SU-DHL-6 (cell line): ENCODE measurements at regions not wholly inside any gene's neighbourhood (a gene's known extent, or its start where the extent isn't known, plus 50 kb on each side); places are given as distances from the start of the nearest gene placed in this dataset.

ENCODE experiments used
- EZH2phosphoT487 ChIP-seq: fragments of 200-600 bp; sonication (generic), shearing (Covaris generic); conservative IDR thresholded peaks from 2 replicates; pipeline ENCODE4 v1.6.1; 2018; ENCODE audit warnings: mild to moderate bottlenecking, antibody characterized with exemption, low read length, moderate library complexity, mixed read lengths
- TF ChIP-seq, protein P1 (sequence below): fragments of 200-600 bp; sonication (generic); IDR thresholded peaks from one replicate; pipeline ENCODE4 v1.5.1; 2017; ENCODE audit warnings: antibody characterized with exemption, mild to moderate bottlenecking, low read length, moderate library complexity; ENCODE audit not compliant: insufficient read depth, poor library complexity, severe bottlenecking

DNA sequence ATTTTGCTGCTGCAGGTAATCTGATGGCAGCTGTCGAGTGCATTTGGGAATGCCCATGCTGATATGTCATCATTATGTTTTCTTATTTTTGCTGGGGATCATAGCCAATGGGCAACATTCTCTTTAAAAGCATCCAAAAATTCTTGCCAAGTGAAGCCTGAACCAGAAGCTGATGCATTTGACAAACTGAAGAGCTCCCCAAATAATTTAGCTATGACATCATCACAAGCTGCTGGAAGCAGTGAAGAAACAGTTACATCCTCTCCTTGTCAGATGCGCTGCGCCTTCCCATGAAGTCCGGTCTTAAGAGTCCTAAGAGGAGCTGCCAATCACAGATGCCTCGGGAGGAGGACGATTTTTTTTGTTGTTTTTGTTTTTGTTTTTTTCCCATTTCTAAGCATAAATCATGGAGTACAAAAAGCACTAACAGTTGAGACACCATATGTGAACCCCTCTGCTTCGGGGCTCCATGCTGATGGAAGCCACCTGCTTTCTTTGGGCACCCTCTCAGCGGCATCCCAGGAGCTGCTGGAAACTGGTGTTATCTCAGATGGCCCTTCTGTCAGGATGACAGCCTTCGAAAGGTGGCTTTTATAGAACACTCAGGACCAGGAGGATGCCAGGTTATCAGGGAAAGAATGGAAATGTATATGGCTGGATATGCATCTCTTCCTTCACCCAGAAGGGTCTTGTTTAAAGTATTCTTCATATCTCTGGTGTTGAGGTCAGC, 56.1 kb upstream of the FOXQ1 start:
- TF ChIP-seq, protein P1, sequence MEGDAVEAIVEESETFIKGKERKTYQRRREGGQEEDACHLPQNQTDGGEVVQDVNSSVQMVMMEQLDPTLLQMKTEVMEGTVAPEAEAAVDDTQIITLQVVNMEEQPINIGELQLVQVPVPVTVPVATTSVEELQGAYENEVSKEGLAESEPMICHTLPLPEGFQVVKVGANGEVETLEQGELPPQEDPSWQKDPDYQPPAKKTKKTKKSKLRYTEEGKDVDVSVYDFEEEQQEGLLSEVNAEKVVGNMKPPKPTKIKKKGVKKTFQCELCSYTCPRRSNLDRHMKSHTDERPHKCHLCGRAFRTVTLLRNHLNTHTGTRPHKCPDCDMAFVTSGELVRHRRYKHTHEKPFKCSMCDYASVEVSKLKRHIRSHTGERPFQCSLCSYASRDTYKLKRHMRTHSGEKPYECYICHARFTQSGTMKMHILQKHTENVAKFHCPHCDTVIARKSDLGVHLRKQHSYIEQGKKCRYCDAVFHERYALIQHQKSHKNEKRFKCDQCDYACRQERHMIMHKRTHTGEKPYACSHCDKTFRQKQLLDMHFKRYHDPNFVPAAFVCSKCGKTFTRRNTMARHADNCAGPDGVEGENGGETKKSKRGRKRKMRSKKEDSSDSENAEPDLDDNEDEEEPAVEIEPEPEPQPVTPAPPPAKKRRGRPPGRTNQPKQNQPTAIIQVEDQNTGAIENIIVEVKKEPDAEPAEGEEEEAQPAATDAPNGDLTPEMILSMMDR: no peak
- no peak for TF ChIP-seq EZH2phosphoT487
